Glomerular visceral epithelial cell (primary cell): ENCODE measurements at regions not wholly inside any gene's neighbourhood (a gene's known extent, or its start where the extent isn't known, plus 50 kb on each side); places are given as distances from the start of the nearest gene placed in this dataset.

Experiments
- DNase-seq: peaks from one replicate; pipeline ENCODE4 v3.0.0-alpha.2; 2016; ENCODE audit errors: extremely low spot score

DNA sequence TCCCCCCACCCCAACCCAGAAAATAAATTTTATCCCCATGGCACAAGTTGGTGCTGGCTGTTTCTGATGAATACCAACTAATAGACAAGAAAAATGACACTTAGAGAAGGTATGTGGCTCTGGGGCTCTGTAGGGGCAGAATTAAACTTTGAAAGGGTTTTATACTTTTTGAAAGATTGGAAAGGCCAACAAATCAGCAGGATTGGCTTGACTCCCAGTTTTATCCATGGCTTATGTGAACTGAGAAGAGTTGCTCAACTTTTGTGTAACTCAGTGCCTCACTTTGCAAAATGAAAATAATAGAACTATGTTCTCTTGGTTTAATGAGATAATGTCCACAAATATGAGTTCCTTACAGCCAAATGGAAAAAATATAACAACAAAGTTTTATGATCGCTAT, 288.9 kb upstream of the KIF2A start:
- no peak for DNase-seq

DNA sequence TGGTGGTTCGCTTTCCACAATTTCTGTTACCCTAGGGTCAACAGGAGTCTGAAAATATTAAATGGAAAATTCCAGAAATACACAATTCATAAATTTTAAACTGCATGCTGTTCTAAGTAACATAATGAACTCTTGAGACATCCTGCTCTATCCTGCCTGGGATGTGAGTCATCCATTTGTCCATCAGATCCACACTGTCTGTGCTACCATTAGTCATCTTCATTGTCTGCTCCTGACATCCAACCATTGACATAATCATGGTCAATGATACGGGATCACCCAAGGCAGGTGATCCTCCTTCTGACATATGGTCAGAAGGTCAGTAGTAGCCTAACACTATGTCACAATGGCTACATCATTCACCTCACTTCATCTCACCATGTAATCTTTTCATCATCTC, 276.7 kb upstream of the KIF2A start:
- DNase-seq: peak; percentile 61

- DNase-seq: no peak
Measured at GRCh38 chr5:62030326-62030725, 275.7 kb upstream of the KIF2A start.

DNA sequence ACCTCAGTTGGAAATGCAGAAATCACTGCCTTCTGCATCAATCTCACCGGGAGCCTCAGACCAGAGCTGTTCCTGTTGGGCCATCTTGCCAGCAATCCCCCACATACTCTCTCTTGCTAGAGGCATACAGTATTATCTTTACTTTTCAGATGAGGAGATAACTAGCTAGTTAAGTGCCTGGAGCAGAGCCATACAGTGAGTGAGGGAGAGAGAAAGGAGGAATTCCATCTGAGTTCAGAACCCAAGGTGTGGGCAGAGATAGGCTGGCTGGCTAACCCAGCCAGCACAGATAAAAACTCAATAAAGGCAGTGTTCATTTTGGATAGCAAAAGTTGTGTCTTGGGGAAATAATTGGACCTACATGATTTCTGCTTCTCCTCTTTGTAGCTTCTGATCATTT, 268.0 kb upstream of the KIF2A start:
- no peak for DNase-seq

- DNase-seq: no peak
Measured at GRCh38 chr5:62041156-62041756, 264.8 kb upstream of the KIF2A start.

DNA sequence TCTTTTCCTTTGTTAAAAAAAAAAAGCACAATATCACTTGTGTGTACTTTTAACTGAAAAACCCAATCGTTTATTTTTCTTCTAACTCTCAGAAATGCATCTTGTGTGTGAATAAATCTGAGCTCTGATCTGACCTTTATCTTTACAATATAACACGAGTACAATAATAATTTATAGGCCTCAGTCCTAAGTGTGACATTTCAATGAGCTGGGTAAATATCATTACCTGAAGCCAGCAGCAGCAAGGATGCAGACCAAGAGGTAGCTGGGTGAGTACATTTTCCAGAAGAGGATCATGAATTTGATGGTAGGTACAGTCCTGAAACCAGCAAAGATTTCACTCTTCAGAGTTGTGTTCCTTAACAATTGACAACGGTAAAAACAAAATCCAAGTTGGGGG, 264.0 kb upstream of the KIF2A start:
- no peak for DNase-seq

DNA sequence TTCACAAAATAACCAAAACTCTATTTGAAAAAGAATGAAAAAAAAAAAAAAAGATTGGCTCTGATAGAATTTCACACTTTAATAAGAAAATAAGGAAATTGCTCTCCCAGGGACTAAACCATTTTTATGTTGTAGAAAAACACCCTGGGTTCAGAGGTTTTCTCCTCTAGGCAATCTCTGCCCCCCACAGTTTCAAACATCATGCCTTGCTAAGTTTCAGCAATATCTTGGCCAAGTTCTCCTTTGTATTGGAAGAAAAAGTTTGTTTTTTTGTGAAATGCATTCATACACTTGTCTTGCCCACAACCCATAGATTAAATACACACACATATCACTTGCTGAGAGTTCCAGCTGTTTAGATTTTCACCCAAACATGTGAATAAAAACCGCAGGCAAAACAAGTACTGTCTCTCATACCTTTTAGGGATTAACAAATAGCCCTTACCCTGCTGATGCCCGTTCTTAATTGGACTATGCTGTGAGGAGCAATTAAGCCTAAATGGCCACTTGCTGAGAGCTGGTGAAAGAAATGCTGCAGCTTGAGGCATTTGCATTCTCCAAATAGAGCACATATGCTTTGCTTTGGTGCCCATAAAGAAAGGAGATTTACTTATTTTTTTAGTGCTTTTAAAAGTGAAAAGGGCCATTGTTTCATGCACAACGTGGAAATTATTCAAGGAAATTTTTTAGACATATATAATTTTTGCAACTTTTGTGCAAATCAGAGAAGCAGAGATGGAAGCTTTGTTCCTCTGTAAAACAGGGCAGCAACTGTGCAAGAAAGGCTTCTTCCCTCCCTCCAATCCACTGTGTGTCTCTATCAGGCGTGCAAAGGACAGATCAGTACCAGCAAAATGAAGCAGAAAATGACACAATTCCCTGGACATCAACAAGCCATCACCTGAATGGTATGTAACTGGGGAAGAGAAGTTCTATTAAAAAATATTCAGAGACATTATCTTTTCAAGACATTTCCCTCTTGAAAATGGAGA, 262.4 kb upstream of the KIF2A start:
- DNase-seq: no peak

- DNase-seq: no peak
Measured at GRCh38 chr5:62044989-62045388, 261.0 kb upstream of the KIF2A start.

DNA sequence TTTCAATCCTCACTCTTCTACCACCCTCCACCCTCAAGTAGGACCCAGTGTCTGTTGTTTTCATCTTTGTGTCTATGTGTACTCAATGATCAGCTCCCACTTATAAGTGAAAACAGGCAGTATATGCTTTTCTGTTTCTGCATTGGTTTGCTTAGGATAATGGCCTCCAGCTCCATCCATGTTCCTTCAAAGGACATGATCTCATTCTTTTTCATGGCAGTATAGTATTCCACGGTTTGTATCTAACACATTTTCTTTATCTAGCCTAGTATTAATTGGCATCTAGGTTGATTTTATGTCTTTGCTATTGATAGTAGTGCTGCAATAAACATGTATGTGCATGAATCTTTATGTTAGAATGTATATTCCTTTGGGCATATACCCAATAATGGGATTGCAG, 259.8 kb upstream of the KIF2A start:
- DNase-seq: no peak

DNA sequence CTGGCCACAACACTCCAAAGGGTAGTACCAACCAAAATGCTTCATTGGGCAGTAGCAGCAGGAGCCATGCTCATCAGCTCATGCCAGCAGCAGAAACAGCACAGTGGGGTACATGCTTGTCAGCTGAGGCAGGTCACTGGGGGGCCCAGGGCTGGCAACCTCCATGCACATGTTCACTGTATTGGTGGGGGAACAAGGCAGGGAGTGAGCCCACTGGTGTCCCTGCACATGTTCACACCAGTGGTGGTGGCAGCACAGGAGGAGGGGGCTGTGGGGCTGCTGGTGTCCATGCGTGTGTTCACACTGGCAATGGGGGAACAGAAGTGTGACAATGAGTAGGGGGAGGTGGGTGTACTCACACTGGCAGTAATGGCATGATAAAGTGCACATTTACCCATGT, 254.3 kb upstream of the KIF2A start:
- no peak for DNase-seq

DNA sequence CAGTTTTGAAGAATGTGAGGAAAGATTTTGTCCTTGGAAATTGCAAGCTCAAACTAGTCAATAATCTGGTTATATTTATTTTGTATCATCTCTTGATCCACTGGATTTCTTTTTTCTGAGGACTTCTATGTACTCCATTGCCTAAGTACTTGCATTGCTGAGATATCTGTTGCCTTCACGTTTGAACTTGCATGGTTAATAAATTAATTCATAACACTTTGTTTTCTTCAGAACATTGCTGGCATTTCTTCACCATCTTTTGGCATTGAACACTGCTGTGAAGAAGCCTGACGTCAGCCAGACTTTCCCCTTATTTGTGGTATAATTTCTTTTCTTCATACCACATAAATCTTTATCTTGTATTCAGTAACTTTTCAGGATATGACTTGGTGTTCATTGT, 246.0 kb upstream of the KIF2A start:
- DNase-seq: no peak

- DNase-seq: no peak
Measured at GRCh38 chr5:62065050-62065449, 241.0 kb upstream of the KIF2A start.

DNA sequence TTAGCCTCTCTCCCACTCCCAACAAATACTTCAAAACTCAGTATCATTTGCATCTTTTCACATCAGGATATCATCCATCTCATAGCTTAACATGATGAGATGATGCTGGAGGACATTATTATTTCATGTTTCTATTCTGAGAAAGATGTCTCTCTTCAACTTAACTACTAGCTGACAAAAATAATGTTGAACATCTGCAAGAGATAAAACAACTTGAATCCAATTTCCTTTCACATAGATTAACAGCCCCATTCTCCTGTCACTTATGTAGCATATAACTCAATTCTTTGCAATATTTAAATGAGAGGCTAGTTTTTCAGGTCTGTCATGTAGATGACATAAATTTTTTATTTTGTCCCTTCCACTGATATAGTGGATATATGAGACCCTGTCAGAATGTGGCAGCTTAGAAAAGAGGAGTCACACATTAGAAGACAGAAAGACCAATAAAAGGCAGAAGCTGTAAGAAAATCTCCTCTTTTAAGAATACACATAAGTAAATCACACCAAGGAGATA, 239.2 kb upstream of the KIF2A start:
- no peak for DNase-seq

DNA sequence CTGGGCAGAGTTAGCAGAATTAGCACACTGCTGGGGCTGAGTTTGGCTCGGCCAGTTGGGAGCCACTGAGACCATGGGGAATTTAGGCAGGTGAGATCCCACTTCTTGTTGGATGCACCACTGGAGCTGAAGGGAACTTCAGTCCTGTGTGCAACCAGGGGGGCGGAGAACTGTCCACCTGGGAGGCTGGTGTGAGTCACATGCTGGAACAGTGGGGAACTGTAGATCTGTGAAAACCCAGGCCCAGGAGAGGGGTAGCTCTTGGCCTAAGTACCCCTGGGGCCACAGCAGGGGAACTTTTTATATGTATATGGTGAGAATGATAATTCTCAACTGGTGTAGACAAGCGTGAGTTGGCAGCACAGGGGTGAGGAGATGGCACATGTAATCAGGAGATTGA, 237.5 kb upstream of the KIF2A start:
- DNase-seq: no peak

- DNase-seq: no peak
Measured at GRCh38 chr5:62077387-62077786, 228.6 kb upstream of the KIF2A start.

- DNase-seq: no peak
Measured at GRCh38 chr5:62077823-62078550, 228.0 kb upstream of the KIF2A start.

DNA sequence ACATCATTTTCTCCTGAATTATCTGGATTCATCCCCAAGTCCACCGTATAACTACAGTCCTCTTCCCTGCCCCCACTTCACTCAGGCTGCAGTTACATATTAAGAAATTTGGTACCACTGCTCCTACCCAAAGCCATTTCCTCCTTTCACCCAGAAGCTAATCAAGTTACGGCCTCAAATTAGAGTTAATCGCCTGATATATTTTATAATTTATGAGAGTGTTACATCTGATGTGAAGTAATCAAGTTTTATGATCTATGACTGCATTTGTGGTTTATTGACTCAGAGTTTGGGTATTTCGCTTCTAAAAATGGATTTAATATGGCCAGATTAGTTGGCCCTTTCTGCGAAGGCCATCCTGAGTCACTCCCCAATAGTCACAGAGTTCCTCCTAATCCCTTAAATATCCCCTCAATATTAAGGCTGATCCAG, 223.6 kb upstream of the KIF2A start:
- DNase-seq: peak; percentile 72

GRCh38 chr5:62083247-62083646, 222.8 kb upstream of the KIF2A start:
- no peak for DNase-seq

- DNase-seq: no peak
Measured at GRCh38 chr5:62083661-62084060, 222.3 kb upstream of the KIF2A start.

GRCh38 chr5:62084391-62084790, 221.6 kb upstream of the KIF2A start:
- no peak for DNase-seq

DNA sequence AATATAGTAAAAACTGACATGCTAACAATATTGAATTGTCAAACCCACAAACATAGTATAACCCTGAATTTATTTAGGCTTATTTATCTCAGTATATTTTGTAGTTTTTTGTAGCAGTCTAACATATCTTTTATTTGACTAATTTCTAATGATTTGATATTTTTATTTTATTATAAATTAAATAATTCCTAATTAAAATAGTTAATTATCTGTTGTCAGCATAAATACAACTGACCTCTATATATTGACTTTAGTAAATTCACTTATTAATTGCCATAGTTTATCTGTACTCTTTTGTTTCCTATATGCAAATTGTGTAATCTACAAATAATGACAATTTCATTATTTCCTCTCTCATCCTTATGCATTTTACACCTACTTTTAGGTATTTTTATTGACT, 215.1 kb upstream of the KIF2A start:
- DNase-seq: no peak

GRCh38 chr5:62093411-62093810, 212.6 kb upstream of the KIF2A start:
- no peak for DNase-seq
